Activated CD4-positive, alpha-beta T cell treated with anti-CD3 and anti-CD28 coated beads, Interleukin-2, amount 10 ng/mL, durations not matched to agents 24 days and 14 days (primary cell): ENCODE measurements at regions not wholly inside any gene's neighbourhood (a gene's known extent, or its start where the extent isn't known, plus 50 kb on each side); places are given as distances from the start of the nearest gene placed in this dataset.
"Not testable (repeated sequence)": the region's sequence is repeated elsewhere in the genome, so short reads cannot be mapped to it uniquely, and the experiment has no call there.

Experiments
- DNase-seq: peaks from one replicate; pipeline ENCODE4 v3.0.0; 2022
- H3K27ac Mint-ChIP-seq: one replicate; pipeline ENCODE4 v1.8.0; 2022; ENCODE audit warnings: mild to moderate bottlenecking, mixed read lengths
- H3K27me3 Mint-ChIP-seq: one replicate; pipeline ENCODE4 v1.8.0; 2022; ENCODE audit warnings: mixed read lengths
- H3K36me3 Mint-ChIP-seq: one replicate; pipeline ENCODE4 v1.8.0; 2022; ENCODE audit warnings: low read depth, mild to moderate bottlenecking, mixed read lengths
- H3K4me1 Mint-ChIP-seq: one replicate; pipeline ENCODE4 v1.8.0; 2021; ENCODE audit warnings: mixed read lengths
- H3K4me3 Mint-ChIP-seq: one replicate; pipeline ENCODE4 v1.8.0; 2022; ENCODE audit warnings: mild to moderate bottlenecking, moderate library complexity, mixed read lengths
- H3K9me3 Mint-ChIP-seq: one replicate; pipeline ENCODE4 v1.8.0; 2021; ENCODE audit warnings: mixed read lengths
- intact Hi-C: fragments of 100-400 bp; cut with micrococcal nuclease; formaldehyde crosslinking; loops from one replicate; pipeline ENCODE4 v1.15.1; 2023

DNA sequence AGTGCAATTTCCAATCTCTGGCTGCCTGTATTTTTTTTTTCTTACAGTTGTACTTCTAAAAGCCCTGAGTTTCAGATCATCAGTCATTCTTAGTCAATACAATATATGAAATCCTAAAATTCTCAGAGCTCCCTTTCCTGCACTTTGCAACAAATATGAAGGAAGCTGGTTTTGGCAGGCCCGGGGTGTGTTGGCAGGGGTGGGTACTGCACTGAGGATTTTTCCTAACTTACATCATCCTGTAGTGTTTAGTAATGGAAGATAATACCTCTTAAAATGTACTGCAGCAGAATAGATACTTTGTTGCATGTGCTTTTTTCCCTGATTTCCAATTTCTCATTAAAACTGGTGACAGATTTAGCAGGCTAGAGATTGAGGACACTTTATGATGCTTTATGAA, 374.6 kb downstream of the PTH2R start:
- no peak overlapping the region for H3K27ac Mint-ChIP-seq
- no peak for DNase-seq
- no peak overlapping the region for H3K4me3 Mint-ChIP-seq
- H3K4me1 Mint-ChIP-seq = no peaks in the 10 kb centered on the region
- intact Hi-C loops = no loop called here
- no peaks in the 10 kb centered on the region for H3K36me3 Mint-ChIP-seq
- H3K27me3 Mint-ChIP-seq = no peaks in the 10 kb centered on the region
- H3K9me3 Mint-ChIP-seq = peaks cover 3% of the 10 kb centered on the region

DNA sequence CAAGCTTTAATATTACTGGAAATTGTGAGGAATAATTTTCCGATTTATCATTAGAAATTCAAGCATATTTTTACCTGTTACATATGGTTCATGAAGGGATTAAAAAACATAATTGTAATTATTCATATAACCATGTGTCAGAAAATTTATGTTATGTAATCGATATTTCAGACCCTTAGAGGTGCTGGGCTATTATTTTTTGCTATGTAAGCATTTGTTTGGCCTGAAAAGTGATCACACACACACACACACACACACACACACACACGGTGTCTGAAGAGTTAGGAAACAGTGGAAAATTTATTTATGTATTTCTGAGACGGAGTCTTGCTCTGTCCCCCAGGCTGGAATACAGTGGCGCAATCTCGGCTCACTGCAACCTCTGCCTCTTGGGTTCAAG, 375.5 kb downstream of the PTH2R start:
- no peak for DNase-seq
- intact Hi-C loops = no loop called here
- H3K4me1 Mint-ChIP-seq = no peaks in the 10 kb centered on the region
- no peak overlapping the region for H3K4me3 Mint-ChIP-seq
- H3K36me3 Mint-ChIP-seq = no peaks in the 10 kb centered on the region
- H3K27me3 Mint-ChIP-seq = no peaks in the 10 kb centered on the region
- H3K27ac Mint-ChIP-seq = no peak overlapping the region
- peaks cover 3% of the 10 kb centered on the region for H3K9me3 Mint-ChIP-seq

DNA sequence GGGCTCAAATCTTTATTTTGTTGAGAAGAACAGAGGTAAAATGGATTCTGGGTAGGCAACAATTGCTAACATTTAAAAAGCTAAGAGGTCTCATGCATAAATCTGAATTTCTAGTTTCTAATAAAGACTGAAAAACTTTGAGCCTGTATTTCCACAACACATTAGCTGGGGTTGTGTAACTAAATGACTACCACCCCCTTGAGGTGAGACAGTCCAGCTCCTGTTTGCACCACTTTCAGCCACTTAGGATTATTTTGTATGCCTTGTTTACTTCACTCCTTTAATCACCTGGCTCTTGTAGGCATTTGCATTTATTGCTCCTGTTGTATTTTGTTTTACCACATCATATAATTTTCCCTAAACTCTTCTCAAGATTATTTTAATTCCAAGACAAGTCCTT, 376.6 kb downstream of the PTH2R start:
- Mint-ChIP-seq H3K4me1 (no peaks in the 10 kb centered on the region), H3K36me3 (no peaks in the 10 kb centered on the region), H3K4me3 (no peak overlapping the region), H3K27ac (no peak overlapping the region), H3K9me3 (peaks cover 3% of the 10 kb centered on the region), H3K27me3 (no peaks in the 10 kb centered on the region)
- DNase-seq = no peak
- intact Hi-C loops = no loop called here

DNA sequence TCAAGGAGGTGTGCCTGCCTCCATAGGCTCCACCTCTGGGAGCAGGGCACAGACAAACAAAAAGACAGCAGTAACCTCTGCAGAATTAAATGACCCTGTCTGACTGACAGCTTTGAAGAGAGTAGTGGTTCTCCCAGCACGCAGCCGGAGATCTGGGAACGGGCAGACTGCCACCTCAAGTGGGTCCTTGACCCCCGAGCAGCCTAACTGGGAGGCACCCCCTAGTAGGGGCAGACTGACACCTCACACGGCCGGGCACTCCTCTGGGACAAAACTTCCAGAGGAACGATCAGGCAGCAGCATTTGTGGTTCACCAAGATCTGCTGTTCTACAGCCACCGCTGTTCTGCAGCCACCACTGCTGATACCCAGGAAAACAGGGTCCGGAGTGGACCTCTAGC, 378.2 kb downstream of the PTH2R start:
- H3K27me3 Mint-ChIP-seq, intact Hi-C loops, H3K4me1 Mint-ChIP-seq, H3K4me3 Mint-ChIP-seq, DNase-seq, H3K9me3 Mint-ChIP-seq, H3K36me3 Mint-ChIP-seq, H3K27ac Mint-ChIP-seq: not testable (repeated sequence)

DNA sequence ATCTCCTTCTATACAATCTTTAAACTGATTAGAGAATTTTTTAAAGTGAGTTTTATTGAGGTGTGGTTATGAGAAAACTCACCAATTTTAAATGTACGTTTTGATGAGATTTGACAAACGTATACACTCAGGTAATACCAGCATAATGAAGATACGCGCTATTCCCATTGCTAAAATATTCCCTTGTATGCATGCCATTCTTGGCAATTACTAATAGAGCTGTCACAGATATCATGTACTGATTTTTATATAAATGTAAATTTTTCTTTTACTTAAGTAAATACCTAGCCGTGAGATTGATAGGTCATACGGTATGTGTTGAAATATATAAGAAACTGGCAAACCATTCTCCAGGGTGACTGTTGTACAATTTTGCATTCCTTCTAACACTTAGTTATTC, 384.7 kb downstream of the PTH2R start:
- DNase-seq = no peak
- intact Hi-C loops = no loop called here
- no peak overlapping the region for H3K4me3 Mint-ChIP-seq
- no peaks in the 10 kb centered on the region for H3K9me3 Mint-ChIP-seq
- H3K27me3 Mint-ChIP-seq = no peaks in the 10 kb centered on the region
- no peak overlapping the region for H3K27ac Mint-ChIP-seq
- H3K4me1 Mint-ChIP-seq = no peaks in the 10 kb centered on the region
- H3K36me3 Mint-ChIP-seq = no peaks in the 10 kb centered on the region

DNA sequence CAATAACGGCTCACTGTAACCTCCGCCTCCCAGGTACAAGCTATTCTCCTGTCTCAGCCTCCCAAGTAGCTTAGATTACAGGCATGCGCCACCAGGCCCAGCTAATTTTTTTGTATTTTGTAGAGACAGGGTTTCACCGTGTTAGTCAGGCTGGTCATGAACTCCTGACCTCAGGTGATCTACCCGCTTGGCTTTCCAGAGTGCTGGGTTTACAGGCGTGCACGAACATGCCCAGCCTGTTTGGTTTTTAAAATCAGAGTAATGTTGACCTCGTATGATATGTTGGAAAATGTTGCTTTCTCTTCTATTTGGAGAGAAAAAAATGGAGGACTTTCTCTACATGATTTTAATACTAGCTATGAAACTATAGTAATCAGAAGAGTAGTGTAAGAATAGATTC, 386.2 kb downstream of the PTH2R start:
- Mint-ChIP-seq H3K4me3 (no peak overlapping the region), H3K27ac (no peak overlapping the region), H3K4me1 (no peaks in the 10 kb centered on the region), H3K27me3 (no peaks in the 10 kb centered on the region), H3K36me3 (no peaks in the 10 kb centered on the region), H3K9me3 (no peaks in the 10 kb centered on the region)
- no peak for DNase-seq
- intact Hi-C loops = no loop called here

DNA sequence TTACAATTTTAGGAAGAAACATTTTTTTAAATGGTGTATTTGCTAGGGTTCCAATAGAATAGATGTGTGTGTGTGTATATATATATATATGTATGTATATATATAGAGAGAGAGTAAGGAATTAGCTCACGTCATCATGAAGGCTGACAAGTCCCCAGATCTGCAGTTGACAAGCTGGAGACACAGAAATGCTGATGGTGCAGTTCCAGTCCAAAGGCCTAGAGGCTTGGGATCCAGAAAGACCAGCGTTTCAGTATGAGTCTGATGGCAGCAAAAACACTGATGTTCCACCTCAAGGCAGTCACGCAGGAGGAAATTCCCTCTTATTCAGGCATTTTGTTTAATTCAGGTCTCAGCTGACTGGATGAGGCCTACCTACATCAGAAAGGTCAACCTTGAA, 386.8 kb downstream of the PTH2R start:
- H3K9me3 Mint-ChIP-seq = no peaks in the 10 kb centered on the region
- DNase-seq = no peak
- no peaks in the 10 kb centered on the region for H3K27me3 Mint-ChIP-seq
- no peaks in the 10 kb centered on the region for H3K4me1 Mint-ChIP-seq
- no peak overlapping the region for H3K27ac Mint-ChIP-seq
- no peaks in the 10 kb centered on the region for H3K36me3 Mint-ChIP-seq
- intact Hi-C loops = no loop called here
- H3K4me3 Mint-ChIP-seq = no peak overlapping the region

DNA sequence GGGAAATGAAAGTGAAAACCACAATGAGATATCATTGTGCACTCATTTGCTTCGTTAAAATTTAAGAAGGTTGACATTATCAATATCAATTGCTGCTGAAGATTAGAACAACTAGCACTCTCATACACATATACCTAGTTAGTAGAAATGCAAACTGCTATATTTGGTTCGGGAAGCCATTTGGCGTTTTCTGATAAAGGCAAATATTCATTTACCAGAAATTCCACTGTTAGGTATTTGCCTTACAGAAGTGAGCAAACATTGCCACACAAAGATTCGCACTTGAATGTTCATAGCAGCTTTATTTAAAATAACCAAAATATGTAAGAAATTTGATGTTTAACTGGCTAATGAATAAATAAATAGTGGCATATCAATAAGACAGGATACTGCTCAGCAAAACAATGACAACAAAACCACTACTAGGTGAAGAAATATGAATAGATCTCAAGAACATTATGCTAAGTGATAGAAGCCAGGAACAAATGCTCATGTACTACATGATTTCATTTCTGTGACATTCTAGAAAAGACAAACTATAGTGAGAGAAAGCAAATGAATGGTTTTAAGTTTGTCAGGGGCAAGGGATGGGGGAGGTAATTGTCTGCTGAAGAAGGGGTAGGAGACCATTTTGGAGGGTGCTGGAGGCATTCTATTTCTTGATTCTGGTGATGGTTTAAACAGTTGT, 387.8 kb downstream of the PTH2R start:
- Mint-ChIP-seq H3K36me3 (no peaks in the 10 kb centered on the region), H3K9me3 (no peaks in the 10 kb centered on the region), H3K27ac (no peak overlapping the region), H3K4me1 (no peaks in the 10 kb centered on the region), H3K4me3 (no peak overlapping the region), H3K27me3 (no peaks in the 10 kb centered on the region)
- intact Hi-C loops = no loop called here
- DNase-seq = no peak

DNA sequence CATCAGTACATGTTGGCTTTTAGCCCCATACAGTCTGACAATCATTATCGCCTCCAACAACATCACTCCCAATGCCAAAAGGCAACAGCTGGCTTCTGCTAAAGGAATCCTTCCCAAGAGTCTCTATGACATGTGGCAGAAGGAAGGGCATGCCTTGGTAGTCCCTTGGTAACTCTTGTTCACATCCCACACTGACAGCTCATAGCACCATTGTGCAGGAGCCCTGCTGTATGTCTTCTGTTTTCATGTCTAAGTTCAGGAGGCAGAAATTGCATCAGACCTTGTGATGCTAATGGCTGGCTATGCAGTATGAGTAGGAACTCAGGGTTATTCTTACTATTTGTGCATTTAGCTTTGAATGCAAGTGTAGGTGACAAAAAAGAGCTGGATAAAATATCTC, 392.1 kb downstream of the PTH2R start:
- intact Hi-C loops = no loop called here

DNA sequence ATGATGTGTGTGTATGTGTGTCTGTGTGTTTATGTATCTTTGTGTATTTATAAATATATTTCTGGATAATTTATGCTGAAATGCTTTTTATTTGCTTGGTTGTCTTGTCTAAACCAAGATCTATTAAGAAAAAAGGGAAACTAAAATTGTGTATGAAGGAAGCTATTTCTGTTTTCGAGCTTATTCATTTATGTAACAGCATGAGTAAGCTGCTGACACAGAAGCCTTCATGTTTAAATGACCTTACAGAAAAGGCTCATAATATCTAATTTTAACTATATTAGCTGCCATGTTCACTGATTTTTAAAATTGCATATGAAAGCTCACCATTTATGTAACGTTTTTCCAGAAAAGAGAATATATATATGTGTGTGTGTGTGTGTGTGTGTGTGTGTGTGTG, 392.8 kb downstream of the PTH2R start:
- no peak for DNase-seq
- H3K27me3 Mint-ChIP-seq = no peaks in the 10 kb centered on the region
- no peaks in the 10 kb centered on the region for H3K36me3 Mint-ChIP-seq
- H3K4me1 Mint-ChIP-seq = no peaks in the 10 kb centered on the region
- H3K27ac Mint-ChIP-seq = no peak overlapping the region
- H3K4me3 Mint-ChIP-seq = no peak overlapping the region
- H3K9me3 Mint-ChIP-seq = peaks cover 4% of the 10 kb centered on the region
- intact Hi-C loops = no loop called here

More for the DNA sequence above, 392.1 kb downstream of the PTH2R start:
- Mint-ChIP-seq H3K9me3 (peaks cover 4% of the 10 kb centered on the region), H3K27me3 (no peaks in the 10 kb centered on the region), H3K4me3 (no peak overlapping the region), H3K4me1 (no peaks in the 10 kb centered on the region), H3K27ac (no peak overlapping the region), H3K36me3 (no peaks in the 10 kb centered on the region)
- DNase-seq = no peak

DNA sequence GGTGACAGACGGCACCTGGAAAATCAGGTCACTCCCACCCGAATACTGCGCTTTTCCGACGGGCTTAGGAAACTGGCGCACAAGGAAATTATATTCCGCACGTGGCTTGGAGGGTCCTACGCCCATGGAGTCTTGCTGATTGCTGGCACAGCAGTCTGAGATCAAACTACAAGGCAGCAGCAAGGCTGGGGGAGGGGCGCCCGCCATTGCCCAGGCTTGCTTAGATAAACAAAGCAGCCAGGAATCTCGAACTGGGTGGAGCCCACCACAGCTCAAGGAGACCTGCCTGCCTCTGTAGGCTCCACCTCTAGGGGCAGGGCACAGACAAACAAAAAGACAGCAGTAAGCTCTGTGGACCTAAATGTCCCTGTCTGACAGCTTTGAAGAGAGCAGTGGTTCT, 394.3 kb downstream of the PTH2R start:
- H3K27ac Mint-ChIP-seq, H3K36me3 Mint-ChIP-seq, H3K27me3 Mint-ChIP-seq, DNase-seq, H3K4me1 Mint-ChIP-seq, H3K9me3 Mint-ChIP-seq, intact Hi-C loops, H3K4me3 Mint-ChIP-seq: not testable (repeated sequence)

DNA sequence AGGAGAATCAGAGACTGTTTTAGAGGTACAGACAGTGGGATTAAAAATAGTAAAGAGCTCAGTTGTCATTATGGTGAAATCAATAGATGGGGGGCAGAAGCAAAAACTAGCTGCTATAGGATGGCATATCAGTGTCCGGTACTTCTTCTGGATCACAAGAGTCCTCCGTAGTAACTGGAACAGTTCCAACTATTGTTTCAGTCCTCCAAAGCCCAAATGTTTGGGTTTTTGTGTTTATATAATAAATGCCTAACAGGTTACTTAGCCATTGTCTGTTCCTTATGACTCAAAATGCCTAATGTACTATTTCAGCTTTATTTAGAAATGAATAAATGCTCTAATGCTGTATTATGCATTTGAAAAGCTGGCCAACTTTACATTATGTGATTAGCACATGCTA, 401.2 kb downstream of the PTH2R start:
- Mint-ChIP-seq H3K9me3 (no peaks in the 10 kb centered on the region), H3K4me1 (no peaks in the 10 kb centered on the region), H3K4me3 (no peak overlapping the region), H3K36me3 (no peaks in the 10 kb centered on the region), H3K27ac (no peak overlapping the region), H3K27me3 (no peaks in the 10 kb centered on the region)
- no peak for DNase-seq
- intact Hi-C loops = no loop called here

DNA sequence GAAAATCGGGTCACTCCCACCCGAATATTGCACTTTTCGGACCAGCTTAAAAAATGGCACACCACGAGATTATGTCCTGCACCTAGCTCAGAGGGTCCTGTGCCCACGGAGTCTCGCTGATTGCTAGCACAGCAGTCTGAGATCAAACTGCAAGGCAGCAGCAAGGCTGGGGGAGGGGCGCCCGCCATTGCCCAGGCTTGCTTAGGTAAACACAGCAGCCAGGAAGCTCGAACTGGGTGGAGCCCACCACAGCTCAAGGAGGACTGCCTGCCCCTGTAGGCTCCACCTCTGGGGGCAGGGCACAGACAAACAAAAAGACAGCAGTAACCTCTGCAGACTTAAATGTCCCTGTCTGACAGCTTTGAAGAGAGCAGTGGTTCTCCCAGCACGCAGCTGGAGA, 405.3 kb downstream of the PTH2R start:
- H3K9me3 Mint-ChIP-seq, H3K27ac Mint-ChIP-seq, H3K27me3 Mint-ChIP-seq, intact Hi-C loops, H3K4me1 Mint-ChIP-seq, DNase-seq, H3K36me3 Mint-ChIP-seq, H3K4me3 Mint-ChIP-seq: not testable (repeated sequence)

DNA sequence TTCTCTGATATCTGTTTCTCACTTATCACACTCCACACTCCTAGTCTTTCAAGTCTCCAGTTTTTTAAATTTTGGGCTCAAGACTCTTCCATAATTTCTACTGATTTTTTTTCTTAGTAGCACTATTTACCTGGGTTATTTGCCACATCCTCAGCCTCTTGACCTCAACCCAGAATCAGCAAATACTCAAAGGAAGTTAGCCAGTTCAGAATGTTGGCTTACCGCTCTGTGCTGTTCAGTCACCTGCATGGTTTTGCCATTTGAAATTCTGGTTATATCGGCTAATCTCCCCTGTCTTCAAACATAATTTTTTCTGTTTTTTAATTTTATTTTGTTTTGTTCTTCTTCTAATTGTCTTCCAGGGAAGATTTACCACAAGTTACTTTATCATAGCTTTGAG, 412.6 kb downstream of the PTH2R start:
- no peaks in the 10 kb centered on the region for H3K27me3 Mint-ChIP-seq
- intact Hi-C loops = no loop called here
- H3K9me3 Mint-ChIP-seq = no peaks in the 10 kb centered on the region

DNA sequence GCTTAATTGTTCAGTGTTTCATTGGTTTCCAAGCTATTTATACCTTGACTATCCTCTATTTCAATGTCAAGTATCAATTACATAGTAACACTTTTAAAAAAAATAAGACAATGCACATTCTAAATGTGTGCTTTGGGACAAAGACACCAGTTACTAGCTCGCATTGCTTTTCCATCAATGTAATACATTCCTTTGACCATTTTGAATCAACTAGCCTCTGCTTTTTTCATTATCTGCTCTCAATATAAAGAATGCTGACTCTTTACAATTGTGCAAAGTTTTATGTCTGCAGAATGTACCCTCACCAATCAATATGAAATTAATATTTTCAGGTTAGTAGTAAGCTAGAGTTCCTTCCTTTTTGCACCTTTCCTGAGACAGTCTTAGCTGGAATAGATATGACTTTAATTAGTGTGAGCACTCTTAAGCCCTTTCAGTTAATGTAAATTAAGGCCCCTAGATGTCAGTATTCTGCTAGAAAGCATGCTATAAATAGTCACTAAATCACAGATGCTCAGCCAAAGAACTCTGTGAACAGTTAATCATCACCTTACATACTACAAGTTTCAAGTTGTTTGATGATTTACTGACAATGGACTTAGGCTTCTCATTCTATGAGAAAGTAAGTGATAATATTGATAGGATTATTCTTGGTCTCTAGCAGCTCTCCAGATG, 413.6 kb downstream of the PTH2R start:
- H3K36me3 Mint-ChIP-seq = no peaks in the 10 kb centered on the region
- intact Hi-C loops = no loop called here
- no peaks in the 10 kb centered on the region for H3K9me3 Mint-ChIP-seq
- no peaks in the 10 kb centered on the region for H3K27me3 Mint-ChIP-seq
- DNase-seq = no peak
- H3K4me3 Mint-ChIP-seq = no peak overlapping the region
- H3K4me1 Mint-ChIP-seq = no peaks in the 10 kb centered on the region
- H3K27ac Mint-ChIP-seq = no peak overlapping the region

More for the DNA sequence above, 412.6 kb downstream of the PTH2R start:
- no peaks in the 10 kb centered on the region for H3K36me3 Mint-ChIP-seq
- no peak overlapping the region for H3K27ac Mint-ChIP-seq
- no peak for DNase-seq
- H3K4me3 Mint-ChIP-seq = no peak overlapping the region
- no peaks in the 10 kb centered on the region for H3K4me1 Mint-ChIP-seq
